Liver (tissue), 3 donors: ENCODE measurements at regions not wholly inside any gene's neighbourhood (a gene's known extent, or its start where the extent isn't known, plus 50 kb on each side); places are given as distances from the start of the nearest gene placed in this dataset.

Experiments
- ATF3 ChIP-seq: IDR thresholded peaks from 2 replicates; pipeline ENCODE4 v1.6.1; 2016; ENCODE audit warnings: antibody characterized with exemption
- CTCF ChIP-seq: fragments of 150-350 bp; IDR thresholded peaks from 2 replicates; pipeline ENCODE4 v1.5.1; 2017; ENCODE audit warnings: improper control_type of control experiment, low read depth, low read length; ENCODE audit not compliant: missing input control
- EGR1 ChIP-seq, 2 donors: IDR thresholded peaks; 2 replicates each; pipeline ENCODE4 v1.6.1; 2016 to 2018; ENCODE audit warnings: antibody characterized with exemption in 2 of 2, low read depth in 2 of 2
- FOXA1 ChIP-seq: IDR thresholded peaks from 2 replicates; pipeline ENCODE4 v1.6.1; 2016; ENCODE audit warnings: antibody characterized with exemption
- MAX ChIP-seq: IDR thresholded peaks from 2 replicates; pipeline ENCODE4 v1.6.1; 2016; ENCODE audit warnings: antibody characterized with exemption
- RXRA ChIP-seq, 2 donors: IDR thresholded peaks; 2 replicates each; pipeline ENCODE4 v1.6.1; 2017 to 2018; ENCODE audit warnings: antibody characterized with exemption in 2 of 2, mild to moderate bottlenecking in 1 of 2
- donor health status: healthy.
- donor health status: healthy.

GRCh38 chr5:158194561-158194976 is 335.6 kb upstream of the CLINT1 start:
- TF ChIP-seq CTCF (no peak), RXRA (IDR thresholded peaks at IDR 0.05) (no peak), ATF3 (no peak), FOXA1 (no peak), MAX (no peak), EGR1 (IDR thresholded peaks at IDR 0.05; ENCODE audit: low read depth in 2 of 2) (no peak)
